GM19463 (cell line): ENCODE measurements at regions not wholly inside any gene's neighbourhood (a gene's known extent, or its start where the extent isn't known, plus 50 kb on each side); places are given as distances from the start of the nearest gene placed in this dataset.
"Not testable (repeated sequence)": the region's sequence is repeated elsewhere in the genome, so short reads cannot be mapped to it uniquely, and the experiment has no call there.

Experiments used
- ATAC-seq: cut with Tn5 transposase; IDR thresholded peaks from one replicate; pipeline ENCODE4 v1.9.1; 2021; ENCODE audit warnings: mild to moderate bottlenecking, moderate library complexity; ENCODE audit not compliant: unreplicated experiment

- ATAC-seq = peak; percentile 41
Observed at GRCh38 chr4:78691334-78691754, 84.8 kb upstream of the BMP2K start.

GRCh38 chr4:78691971-78692821, 84.0 kb upstream of the BMP2K start:
- peak; percentile 72 for ATAC-seq

- ATAC-seq = no peak
Observed at GRCh38 chr4:78692822-78693170, 83.4 kb upstream of the BMP2K start.

GRCh38 chr4:78693777-78694456, 82.2 kb upstream of the BMP2K start:
- no peak for ATAC-seq

GRCh38 chr4:78694457-78694787, 81.7 kb upstream of the BMP2K start:
- no peak for ATAC-seq

GRCh38 chr4:78695910-78696309, 80.2 kb upstream of the BMP2K start:
- no peak for ATAC-seq

GRCh38 chr4:78703079-78703478, 73.1 kb upstream of the BMP2K start:
- no peak for ATAC-seq

- no peak for ATAC-seq
Observed at GRCh38 chr4:78704317-78704716, 71.8 kb upstream of the BMP2K start.

- no peak for ATAC-seq
Observed at GRCh38 chr4:78704981-78705683, 71.0 kb upstream of the BMP2K start.

- ATAC-seq = no peak
Observed at GRCh38 chr4:78706302-78706701, 69.8 kb upstream of the BMP2K start.

- ATAC-seq = no peak
Observed at GRCh38 chr4:78707268-78707667, 68.9 kb upstream of the BMP2K start.

- ATAC-seq = no peak
Observed at GRCh38 chr4:78707793-78708192, 68.4 kb upstream of the BMP2K start.

GRCh38 chr4:78710536-78710935, 65.6 kb upstream of the BMP2K start:
- ATAC-seq = no peak

- no peak for ATAC-seq
Observed at GRCh38 chr4:78711676-78712075, 64.5 kb upstream of the BMP2K start.

- not testable (repeated sequence) for ATAC-seq
Observed at GRCh38 chr4:78714598-78714997, 61.6 kb upstream of the BMP2K start.

- not testable (repeated sequence) for ATAC-seq
Observed at GRCh38 chr4:78715372-78715771, 60.8 kb upstream of the BMP2K start.

GRCh38 chr4:78717712-78718111, 58.4 kb upstream of the BMP2K start:
- not testable (repeated sequence) for ATAC-seq

- no peak for ATAC-seq
Observed at GRCh38 chr4:78720204-78720603, 55.9 kb upstream of the BMP2K start.

GRCh38 chr4:78720994-78721677, 55.0 kb upstream of the BMP2K start:
- peak; percentile 91 for ATAC-seq

- no peak for ATAC-seq
Observed at GRCh38 chr4:78721747-78722146, 54.4 kb upstream of the BMP2K start.

GRCh38 chr4:78722320-78722719, 53.8 kb upstream of the BMP2K start:
- no peak for ATAC-seq
